ENCODE measurements at regions not wholly inside any gene's neighbourhood (a gene's known extent, or its start where the extent isn't known, plus 50 kb on each side); places are given as distances from the start of the nearest gene placed in this dataset.

- DNase-seq (ENCODE audit: low read depth in 2 of 2), result no peak
- no peak overlapping the region for H3K4me3 ChIP-seq (replicated peaks in 1 of 2; ENCODE audit: low read depth in 2 of 2, low read length in 2 of 2)
- TF ChIP-seq CTCF (IDR thresholded peaks at IDR 0.05; ENCODE audit: low read depth, low read length), result no peak
These were observed 246.3 kb downstream of the RBFOX3 start for GRCh38 chr17:79364315-79365094.

- TF ChIP-seq CTCF (IDR thresholded peaks at IDR 0.05; ENCODE audit: low read depth, low read length), result no peak
- no peak overlapping the region for H3K4me3 ChIP-seq (replicated peaks in 1 of 2; ENCODE audit: low read depth in 2 of 2, low read length in 2 of 2)
These were observed 247.1 kb downstream of the RBFOX3 start for GRCh38 chr17:79363552-79364275.

GRCh38 chr17:79362772-79363305 lies 248.0 kb downstream of the RBFOX3 start:
- no peak for DNase-seq (ENCODE audit: low read depth in 2 of 2)
- no peak for TF ChIP-seq CTCF (IDR thresholded peaks at IDR 0.05; ENCODE audit: low read depth, low read length)
- no peak overlapping the region for H3K4me3 ChIP-seq (replicated peaks in 1 of 2; ENCODE audit: low read depth in 2 of 2, low read length in 2 of 2)

More at GRCh38 chr17:79363552-79364275, 247.1 kb downstream of the RBFOX3 start:
- DNase-seq (ENCODE audit: low read depth in 2 of 2), result no peak

- no peak for DNase-seq (ENCODE audit: low read depth in 2 of 2)
- no peak overlapping the region for H3K4me3 ChIP-seq (replicated peaks in 1 of 2; ENCODE audit: low read depth in 2 of 2, low read length in 2 of 2)
- no peak for TF ChIP-seq CTCF (IDR thresholded peaks at IDR 0.05; ENCODE audit: low read depth, low read length)
These were observed 248.7 kb downstream of the RBFOX3 start for GRCh38 chr17:79361873-79362771.

- H3K4me3 ChIP-seq (replicated peaks in 1 of 2; ENCODE audit: low read depth in 2 of 2, low read length in 2 of 2), result no peak overlapping the region
- DNase-seq (ENCODE audit: low read depth in 2 of 2), result no peak
- TF ChIP-seq CTCF (IDR thresholded peaks at IDR 0.05; ENCODE audit: low read depth, low read length), result no peak
These were observed 249.6 kb downstream of the RBFOX3 start for GRCh38 chr17:79361221-79361734.

- no peak overlapping the region for H3K4me3 ChIP-seq (replicated peaks in 1 of 2; ENCODE audit: low read depth in 2 of 2, low read length in 2 of 2)
- TF ChIP-seq CTCF (IDR thresholded peaks at IDR 0.05; ENCODE audit: low read depth, low read length), result no peak
- no peak for DNase-seq (ENCODE audit: low read depth in 2 of 2)
These were observed 250.7 kb downstream of the RBFOX3 start for GRCh38 chr17:79360196-79360595.

Measured in cardiac fibroblast (primary cell).